K562 (cell line): ENCODE measurements at regions not wholly inside any gene's neighbourhood (a gene's known extent, or its start where the extent isn't known, plus 50 kb on each side); places are given as distances from the start of the nearest gene placed in this dataset.

Experiments
- BRD9 ChIP-seq: fragments of 450-650 bp; IDR thresholded peaks from 2 replicates; pipeline ENCODE4 v1.6.1; 2018; ENCODE audit warnings: low read depth; ENCODE audit not compliant: partially characterized antibody
- FOS ChIP-seq: IDR thresholded peaks from 3 replicates; pipeline ENCODE4 v1.6.1; 2011; ENCODE audit not compliant: insufficient read length; ENCODE audit errors: extremely low read depth
- GATAD2A ChIP-seq: fragments of 450-650 bp; IDR thresholded peaks from 2 replicates; pipeline ENCODE4 v1.6.1; 2017
- POLR2AphosphoS2 ChIP-seq: IDR thresholded peaks from 2 replicates; pipeline ENCODE4 v1.6.1; 2012; ENCODE audit warnings: low read length, improper control_type of control experiment
- TEAD4 ChIP-seq, 2 experiments: sonication (generic) in 1 of 2; formaldehyde crosslinking in 1 of 2; IDR thresholded peaks; 2 replicates each; pipeline versions ENCODE4 v1.6.1 to v1.8.0; 2012 to 2022; ENCODE audit warnings: borderline replicate concordance in 1 of 2, inconsistent platforms in 1 of 2, low read length in 1 of 2, mild to moderate bottlenecking in 1 of 2, missing genetic modification reagents in 1 of 2
- ZBTB1 ChIP-seq: sonication (generic); formaldehyde crosslinking; IDR thresholded peaks from 2 replicates; pipeline ENCODE4 v1.8.1; 2023; ENCODE audit warnings: missing genetic modification reagents, low read depth, mild to moderate bottlenecking, borderline replicate concordance
- ZBTB40 ChIP-seq, 2 experiments: fragments of 450-650 bp in 1 of 2; sonication (generic) in 1 of 2; formaldehyde crosslinking in 1 of 2; IDR thresholded peaks; 2 replicates each; pipeline versions ENCODE4 v1.7.1 to v1.9.0; 2016 to 2022; ENCODE audit warnings: inconsistent platforms in 1 of 2, mild to moderate bottlenecking in 1 of 2, missing genetic modification reagents in 1 of 2
- ZNF384 ChIP-seq: IDR thresholded peaks from 2 replicates; pipeline ENCODE4 v1.6.1; 2012; ENCODE audit warnings: low read depth, low read length, improper control_type of control experiment
- ZNF512 ChIP-seq: IDR thresholded peaks from 2 replicates; pipeline ENCODE4 v1.6.1; 2016; ENCODE audit warnings: missing genetic modification characterization, missing compliant biosample characterization
- TF ChIP-seq, protein P1 (sequence below), 2 experiments: fragments of 250-450 bp in 1 of 2; fragments of 450-650 bp in 1 of 2; sonication (Bioruptor Pico) in 1 of 2; IDR thresholded peaks; 2 replicates each; pipeline versions ENCODE4 v1.6.1 to v1.8.0; 2016 to 2021; ENCODE audit warnings: mild to moderate bottlenecking in 2 of 2, moderate library complexity in 2 of 2, missing compliant biosample characterization in 1 of 2, missing genetic modification characterization in 1 of 2
- TF ChIP-seq, protein P2 (sequence below): sonication (generic); formaldehyde crosslinking; IDR thresholded peaks from 2 replicates; pipeline ENCODE4 v1.8.0; 2023; ENCODE audit warnings: mild to moderate bottlenecking, missing genetic modification reagents
- TF ChIP-seq, protein P3 (sequence below): fragments of 250-450 bp; sonication (Bioruptor Pico); IDR thresholded peaks from 2 replicates; pipeline ENCODE4 v1.5.1; 2021; ENCODE audit warnings: mild to moderate bottlenecking

DNA sequence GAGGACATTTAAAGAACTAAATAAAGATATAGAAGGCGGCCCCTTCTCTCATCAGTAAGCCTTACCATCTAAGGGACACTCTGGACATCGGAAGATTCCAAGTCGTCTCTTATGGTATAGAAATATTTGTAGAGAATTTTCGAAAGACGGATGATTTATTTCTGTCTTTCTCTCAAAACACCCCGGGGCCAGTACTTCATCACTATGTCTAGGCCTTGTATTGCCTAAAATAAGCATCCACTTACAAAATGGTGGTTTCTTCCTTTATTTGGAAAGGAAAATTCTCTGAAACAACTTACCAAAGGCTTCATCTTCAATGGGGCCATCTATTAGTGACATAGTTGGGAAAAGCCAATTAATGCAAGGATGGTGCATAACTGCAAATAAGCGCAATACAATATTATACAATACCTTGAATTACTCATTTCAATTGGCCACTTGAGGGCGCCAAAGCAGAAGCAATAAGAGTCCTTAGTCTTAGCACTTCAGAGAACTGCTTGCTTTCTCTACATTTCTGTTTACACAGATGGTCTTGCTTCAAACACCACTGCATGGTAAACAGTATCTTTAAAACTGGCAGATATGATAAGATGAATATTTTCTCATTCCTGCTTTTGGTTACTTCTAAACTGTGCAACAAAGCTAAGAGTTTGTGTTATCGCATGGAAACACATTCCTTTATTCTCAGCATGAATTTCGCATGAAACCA lies 113.2 kb downstream of the VIP start (continued):
- TF ChIP-seq FOS (no peak), POLR2AphosphoS2 (no peak), ZBTB40 (IDR thresholded peaks at IDR 0.05) (no peak), ZBTB40 (CRISPR knock-in tag; IDR thresholded peaks at IDR 0.05) (no peak), BRD9 (no peak), GATAD2A (no peak), ZNF512 (no peak), ZNF384 (no peak), ZBTB1 (no peak), TEAD4 (IDR thresholded peaks at IDR 0.05; ENCODE audit: low read length) (peak; percentile 41; the same call in 1 of the 2 replicates), TEAD4 (CRISPR knock-in tag; IDR thresholded peaks at IDR 0.05; ENCODE audit: borderline replicate concordance) (no peak)
- TF ChIP-seq, protein P1, sequence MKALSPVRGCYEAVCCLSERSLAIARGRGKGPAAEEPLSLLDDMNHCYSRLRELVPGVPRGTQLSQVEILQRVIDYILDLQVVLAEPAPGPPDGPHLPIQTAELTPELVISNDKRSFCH (CRISPR knock-in tag; IDR thresholded peaks at IDR 0.05): no peak
- TF ChIP-seq, protein P1 (tag; IDR thresholded peaks at IDR 0.05): no peak
- TF ChIP-seq, protein P2, sequence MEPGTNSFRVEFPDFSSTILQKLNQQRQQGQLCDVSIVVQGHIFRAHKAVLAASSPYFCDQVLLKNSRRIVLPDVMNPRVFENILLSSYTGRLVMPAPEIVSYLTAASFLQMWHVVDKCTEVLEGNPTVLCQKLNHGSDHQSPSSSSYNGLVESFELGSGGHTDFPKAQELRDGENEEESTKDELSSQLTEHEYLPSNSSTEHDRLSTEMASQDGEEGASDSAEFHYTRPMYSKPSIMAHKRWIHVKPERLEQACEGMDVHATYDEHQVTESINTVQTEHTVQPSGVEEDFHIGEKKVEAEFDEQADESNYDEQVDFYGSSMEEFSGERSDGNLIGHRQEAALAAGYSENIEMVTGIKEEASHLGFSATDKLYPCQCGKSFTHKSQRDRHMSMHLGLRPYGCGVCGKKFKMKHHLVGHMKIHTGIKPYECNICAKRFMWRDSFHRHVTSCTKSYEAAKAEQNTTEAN: no peak
- TF ChIP-seq, protein P3, sequence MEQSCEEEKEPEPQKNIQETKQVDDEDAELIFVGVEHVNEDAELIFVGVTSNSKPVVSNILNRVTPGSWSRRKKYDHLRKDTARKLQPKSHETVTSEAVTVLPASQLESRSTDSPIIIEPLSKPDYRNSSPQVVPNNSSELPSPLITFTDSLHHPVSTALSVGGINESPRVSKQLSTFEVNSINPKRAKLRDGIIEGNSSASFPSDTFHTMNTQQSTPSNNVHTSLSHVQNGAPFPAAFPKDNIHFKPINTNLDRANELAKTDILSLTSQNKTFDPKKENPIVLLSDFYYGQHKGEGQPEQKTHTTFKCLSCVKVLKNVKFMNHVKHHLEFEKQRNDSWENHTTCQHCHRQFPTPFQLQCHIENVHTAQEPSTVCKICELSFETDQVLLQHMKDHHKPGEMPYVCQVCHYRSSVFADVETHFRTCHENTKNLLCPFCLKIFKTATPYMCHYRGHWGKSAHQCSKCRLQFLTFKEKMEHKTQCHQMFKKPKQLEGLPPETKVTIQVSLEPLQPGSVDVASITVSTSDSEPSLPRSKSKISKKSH: no peak
